ENCODE measurements at regions not wholly inside any gene's neighbourhood (a gene's known extent, or its start where the extent isn't known, plus 50 kb on each side); places are given as distances from the start of the nearest gene placed in this dataset.

DNA sequence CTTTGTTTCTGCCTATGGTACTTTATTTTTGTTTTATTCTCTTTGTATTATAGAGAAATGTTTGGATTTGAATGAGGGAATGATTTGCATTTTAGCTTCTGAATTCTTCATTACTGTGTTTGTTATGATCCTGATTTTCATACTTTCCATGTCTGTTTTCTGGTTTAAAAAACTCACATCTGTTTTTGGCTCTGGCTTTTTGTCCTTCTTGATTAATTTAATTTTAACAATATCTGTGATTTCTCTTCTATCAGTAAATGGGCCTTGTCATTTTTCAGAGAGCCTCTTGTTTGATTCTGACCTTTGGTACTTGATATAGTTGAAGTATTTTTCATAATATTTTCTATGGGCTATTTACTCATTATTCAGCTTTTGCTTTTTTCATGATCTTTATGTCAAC lies 341.6 kb upstream of the HAND2 start:
- TF ChIP-seq, protein P1, sequence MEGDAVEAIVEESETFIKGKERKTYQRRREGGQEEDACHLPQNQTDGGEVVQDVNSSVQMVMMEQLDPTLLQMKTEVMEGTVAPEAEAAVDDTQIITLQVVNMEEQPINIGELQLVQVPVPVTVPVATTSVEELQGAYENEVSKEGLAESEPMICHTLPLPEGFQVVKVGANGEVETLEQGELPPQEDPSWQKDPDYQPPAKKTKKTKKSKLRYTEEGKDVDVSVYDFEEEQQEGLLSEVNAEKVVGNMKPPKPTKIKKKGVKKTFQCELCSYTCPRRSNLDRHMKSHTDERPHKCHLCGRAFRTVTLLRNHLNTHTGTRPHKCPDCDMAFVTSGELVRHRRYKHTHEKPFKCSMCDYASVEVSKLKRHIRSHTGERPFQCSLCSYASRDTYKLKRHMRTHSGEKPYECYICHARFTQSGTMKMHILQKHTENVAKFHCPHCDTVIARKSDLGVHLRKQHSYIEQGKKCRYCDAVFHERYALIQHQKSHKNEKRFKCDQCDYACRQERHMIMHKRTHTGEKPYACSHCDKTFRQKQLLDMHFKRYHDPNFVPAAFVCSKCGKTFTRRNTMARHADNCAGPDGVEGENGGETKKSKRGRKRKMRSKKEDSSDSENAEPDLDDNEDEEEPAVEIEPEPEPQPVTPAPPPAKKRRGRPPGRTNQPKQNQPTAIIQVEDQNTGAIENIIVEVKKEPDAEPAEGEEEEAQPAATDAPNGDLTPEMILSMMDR (conservative IDR thresholded peaks at IDR 0.05), result no peak
- H3K27ac ChIP-seq, result no peak overlapping the region

DNA sequence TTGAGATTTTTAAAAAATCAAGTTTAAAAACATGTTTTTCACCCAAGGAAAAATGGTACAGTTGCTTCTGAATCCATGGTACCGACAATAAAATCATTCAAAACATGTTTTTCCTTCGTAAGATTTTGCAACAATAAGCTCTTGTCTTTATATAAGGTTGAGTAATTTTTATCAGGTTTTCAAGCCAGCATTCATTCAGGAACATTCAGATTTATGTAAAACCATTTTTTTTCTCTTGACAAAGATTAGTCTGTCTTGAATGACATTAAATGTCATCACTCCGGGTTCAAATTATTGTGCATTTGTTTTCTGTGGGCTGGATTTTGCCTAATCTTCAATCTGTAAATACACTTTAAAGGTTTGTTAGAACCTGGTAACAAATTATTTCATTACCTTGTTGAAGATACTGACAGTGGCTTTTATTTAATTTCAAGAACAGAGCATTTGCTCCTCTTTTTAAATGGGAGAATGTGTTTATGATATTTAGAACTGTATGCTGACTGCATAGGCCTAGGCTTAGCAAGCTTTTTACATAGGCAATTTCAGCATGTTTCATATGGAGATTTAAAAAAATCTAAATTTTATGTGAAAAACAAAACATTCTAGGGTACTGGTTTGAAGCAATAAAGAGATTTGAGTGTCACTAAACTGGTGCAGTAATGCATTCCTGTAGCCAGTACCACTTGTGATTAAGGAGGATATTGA lies 336.4 kb upstream of the HAND2 start:
- TF ChIP-seq, protein P1 (conservative IDR thresholded peaks at IDR 0.05), result no peak

DNA sequence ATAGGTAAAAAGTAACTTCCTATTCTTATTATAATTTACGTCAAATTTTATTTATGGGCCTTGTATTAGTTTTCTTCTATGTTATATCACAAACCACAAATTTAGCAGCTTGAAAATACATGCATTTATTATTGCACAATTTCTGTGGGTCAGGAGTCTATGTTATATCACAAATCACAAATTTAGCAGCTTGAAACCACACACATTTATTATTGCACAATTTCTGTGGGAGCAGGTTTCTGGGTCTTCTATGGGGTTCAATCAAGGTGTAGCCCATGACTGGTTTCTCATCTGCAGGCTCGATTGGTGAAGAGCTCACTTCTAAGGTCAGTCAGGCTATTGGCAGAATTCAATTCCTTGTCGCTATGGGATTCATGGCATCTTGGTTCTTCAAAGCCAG lies 332.7 kb upstream of the HAND2 start:
- TF ChIP-seq, protein P1 (conservative IDR thresholded peaks at IDR 0.05), result no peak
- H3K27ac ChIP-seq, result no peak overlapping the region

More for the DNA sequence above, 336.4 kb upstream of the HAND2 start:
- H3K27ac ChIP-seq, result no peak overlapping the region

DNA sequence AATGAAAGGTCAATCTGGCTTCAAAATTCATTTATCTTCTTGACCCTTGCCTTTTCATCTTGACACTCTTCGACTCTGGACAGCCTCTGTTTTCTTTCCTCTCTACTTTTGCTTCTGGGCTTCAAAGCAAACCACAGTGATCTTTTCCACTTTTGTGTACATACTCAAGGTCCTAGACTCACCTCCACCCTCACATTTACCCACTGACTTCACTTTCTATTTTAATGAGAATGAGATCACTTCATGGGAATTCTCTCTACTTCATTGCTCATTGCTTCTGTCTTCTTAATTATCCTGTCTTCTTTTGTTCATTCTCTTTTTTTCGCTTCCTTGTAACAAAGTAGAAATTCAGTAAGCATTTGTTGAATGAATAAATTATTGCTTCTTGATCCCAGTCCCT lies 330.1 kb upstream of the HAND2 start:
- TF ChIP-seq, protein P1 (conservative IDR thresholded peaks at IDR 0.05), result no peak
- no peak overlapping the region for H3K27ac ChIP-seq

DNA sequence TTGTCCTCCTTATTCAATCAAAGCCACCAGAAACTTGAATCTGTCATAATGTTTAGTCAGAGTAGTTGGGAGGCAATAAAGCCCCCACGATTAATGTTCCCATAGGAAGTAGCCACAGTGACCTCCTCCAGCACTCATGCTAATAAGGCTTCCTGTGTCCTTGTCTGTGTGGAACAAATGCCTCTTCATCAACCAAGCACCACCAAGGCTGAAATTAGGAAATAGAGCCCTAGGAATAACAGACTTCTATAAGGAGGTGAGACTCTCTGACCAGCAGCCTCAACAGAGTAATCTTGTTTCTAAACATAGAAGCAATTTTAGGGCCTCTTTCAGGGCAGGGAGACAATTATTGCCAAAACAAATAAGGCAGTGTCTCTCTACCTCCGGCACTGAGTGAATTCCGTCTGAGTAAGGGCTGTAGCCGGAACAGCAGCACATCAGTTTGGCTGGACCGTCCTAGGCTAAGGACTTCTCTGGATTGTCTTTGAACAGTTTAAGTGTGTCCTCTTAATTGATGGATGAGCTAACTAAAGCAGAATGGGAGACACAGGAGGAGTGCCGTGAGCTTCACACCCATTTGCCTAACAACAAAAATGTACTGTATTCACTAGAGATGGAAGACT lies 329.2 kb upstream of the HAND2 start:
- TF ChIP-seq, protein P1 (conservative IDR thresholded peaks at IDR 0.05), result no peak
- no peak overlapping the region for H3K27ac ChIP-seq

DNA sequence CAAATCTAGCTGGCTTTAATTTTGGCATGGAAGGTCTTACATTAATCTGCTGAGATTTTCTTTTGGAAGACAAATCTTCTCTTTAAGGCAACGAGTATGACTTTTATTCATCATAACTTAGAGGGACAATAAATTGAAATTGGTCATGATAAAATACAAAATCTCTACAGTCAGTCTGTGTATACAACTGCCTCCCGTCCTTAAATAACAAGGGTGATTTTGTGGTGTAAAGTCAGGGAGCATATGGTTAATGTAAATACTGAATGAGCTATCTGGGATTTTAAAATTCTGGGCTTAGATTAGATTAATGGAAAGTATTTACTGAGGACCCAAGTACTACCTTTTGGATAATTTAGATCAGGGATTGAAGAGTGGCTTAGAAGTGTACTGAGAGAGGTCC lies 328.4 kb upstream of the HAND2 start:
- no peak overlapping the region for H3K27ac ChIP-seq
- TF ChIP-seq, protein P1 (conservative IDR thresholded peaks at IDR 0.05), result no peak

DNA sequence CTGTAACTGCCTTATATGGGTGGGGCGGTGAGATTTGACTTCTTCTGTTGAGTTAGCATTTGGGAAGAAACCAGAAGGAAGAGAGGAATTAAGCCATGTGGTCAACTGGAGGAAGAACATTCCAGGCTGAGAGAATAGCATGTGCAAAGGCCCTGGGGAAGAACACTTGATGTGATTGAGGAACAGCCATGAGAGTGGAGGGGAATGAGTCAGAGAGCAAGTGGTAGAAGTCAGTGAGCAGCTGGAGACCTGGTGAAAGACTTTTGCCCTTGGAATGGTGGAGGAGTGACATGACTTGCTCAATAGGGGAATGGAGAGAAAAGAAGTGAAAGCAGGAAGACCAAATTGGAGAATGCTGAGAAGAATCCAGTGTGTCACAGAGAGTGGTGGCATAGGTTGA lies 327.8 kb upstream of the HAND2 start:
- H3K27ac ChIP-seq, result no peak overlapping the region
- TF ChIP-seq, protein P1 (conservative IDR thresholded peaks at IDR 0.05), result no peak
